ENCODE measurements at regions not wholly inside any gene's neighbourhood (a gene's known extent, or its start where the extent isn't known, plus 50 kb on each side); places are given as distances from the start of the nearest gene placed in this dataset.
A peak's percentile ranks its signal among the peaks of the same experiment; 100 is the strongest.

DNA sequence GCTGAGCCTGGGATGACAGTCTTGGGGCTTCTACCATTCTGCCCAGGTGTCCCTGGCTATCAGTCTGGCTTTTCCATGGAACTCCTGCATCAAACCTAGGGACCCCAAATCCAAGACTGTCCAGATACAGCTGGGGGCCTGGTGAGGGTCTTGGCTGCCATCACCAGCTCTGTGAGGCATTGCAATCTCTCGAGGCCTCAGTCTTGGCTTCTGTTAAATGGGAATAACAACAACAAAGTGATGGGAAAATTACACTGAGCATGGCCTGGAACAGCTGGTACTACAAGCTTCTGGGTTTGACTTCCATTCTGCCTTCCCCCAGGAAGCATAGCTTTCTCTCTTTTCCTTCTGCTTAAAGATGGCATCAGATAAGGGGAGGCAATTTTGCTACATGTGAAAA lies 50.0 kb upstream of the LCTL start:
- Mint-ChIP-seq H3K27ac (peak overlapping the region in 1 of 6 donors; percentile 65), H3K4me3 (peak overlapping the region in 1 of 8 donors; percentile 9), H3K4me1 (peaks cover 45 to 50% (median 49%) of the 10 kb centered on the region in 3 donors), H3K36me3 (no peaks in the 10 kb centered on the region), H3K9me3 (peaks cover 0 to 2% (median 0%) of the 10 kb centered on the region in 7 donors), H3K27me3 (peaks cover under 1 to 9% (median 8%) of the 10 kb centered on the region in 3 donors)
- no peak for DNase-seq
- no peak for ATAC-seq (ENCODE audit: low read depth in 2 of 2)

DNA sequence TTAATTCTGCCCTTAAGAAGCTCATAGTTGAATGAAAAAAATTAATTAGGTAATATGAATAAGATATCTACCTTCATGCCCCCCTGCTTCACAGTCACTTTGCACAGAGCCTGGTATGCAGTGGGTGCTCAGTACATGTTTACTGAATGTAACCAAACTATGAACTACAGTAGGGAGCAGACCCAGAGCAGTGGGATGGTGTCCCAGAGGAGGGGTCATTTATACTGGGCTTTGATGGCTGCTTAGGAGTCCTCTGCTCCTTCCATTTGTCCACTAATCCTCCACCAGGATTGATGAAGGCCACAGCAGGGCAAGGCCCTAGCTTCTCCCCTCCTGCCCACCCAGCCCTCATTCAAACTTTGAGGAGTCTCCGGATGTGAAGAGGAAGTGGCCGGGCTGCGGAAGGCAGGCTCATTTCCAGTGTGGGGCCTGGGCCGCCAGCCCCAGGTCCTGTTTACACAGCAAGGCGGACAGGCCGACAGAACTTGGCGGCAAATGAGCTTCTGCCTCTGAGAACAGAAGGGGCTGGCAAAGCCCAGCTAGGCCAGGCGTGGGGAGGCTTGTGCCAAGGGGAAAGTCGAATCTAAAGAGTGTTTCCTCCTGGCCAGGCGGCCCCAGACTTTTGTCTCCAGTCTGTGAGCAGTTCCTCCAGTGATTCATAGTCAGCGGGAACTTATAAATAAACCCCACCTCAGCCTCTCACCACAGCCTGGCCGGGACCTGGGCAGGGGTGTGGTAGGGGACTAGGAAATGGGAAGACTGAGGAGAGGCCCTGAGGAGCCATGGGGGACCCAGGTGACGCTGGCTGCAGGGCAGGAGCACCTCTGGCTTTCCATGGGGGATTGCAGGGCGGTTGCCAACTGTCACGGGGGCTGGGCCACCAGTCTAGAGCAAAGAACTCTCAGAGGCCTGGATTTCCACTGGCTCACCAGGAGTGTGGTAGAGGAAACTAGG lies 51.6 kb upstream of the LCTL start:
- Mint-ChIP-seq H3K36me3 (peaks cover 0 to 3% of the 10 kb centered on the region in 2 donors), H3K4me3 (peak overlapping the region in 5 of 8 donors; percentile 23 to 76 (median 37)), H3K27ac (peak overlapping the region in 3 of 6 donors; percentile 52 to 85 (median 66)), H3K27me3 (peaks cover 7 to 19% (median 18%) of the 10 kb centered on the region in 3 donors), H3K9me3 (peaks cover 0 to 2% (median 0%) of the 10 kb centered on the region in 7 donors), H3K4me1 (peaks cover 49 to 54% (median 49%) of the 10 kb centered on the region in 3 donors)
- no peak for ATAC-seq (ENCODE audit: low read depth in 2 of 2)
- no peak for DNase-seq

GRCh38 chr15:66619152-66619903 lies 53.5 kb upstream of the LCTL start:
- Mint-ChIP-seq H3K4me1 (peaks cover 31 to 44% (median 36%) of the 10 kb centered on the region in 3 donors), H3K27ac (no peak overlapping the region), H3K27me3 (peaks cover 17 to 33% (median 29%) of the 10 kb centered on the region in 3 donors), H3K9me3 (no peaks in the 10 kb centered on the region), H3K4me3 (no peak overlapping the region), H3K36me3 (peaks cover 0 to 3% of the 10 kb centered on the region in 2 donors)
- ATAC-seq (ENCODE audit: low read depth in 2 of 2) (peak; percentile 42 to 43), DNase-seq (peak; percentile 31)

GRCh38 chr15:66620341-66620740 lies 54.5 kb upstream of the LCTL start:
- peaks cover 0 to 3% of the 10 kb centered on the region in 2 donors for H3K36me3 Mint-ChIP-seq
- H3K9me3 Mint-ChIP-seq = no peaks in the 10 kb centered on the region
- peaks cover 17 to 33% (median 29%) of the 10 kb centered on the region in 3 donors for H3K27me3 Mint-ChIP-seq
- no peak overlapping the region for H3K27ac Mint-ChIP-seq
- H3K4me1 Mint-ChIP-seq = peaks cover 21 to 34% (median 26%) of the 10 kb centered on the region in 3 donors
- ATAC-seq (ENCODE audit: low read depth in 2 of 2) (no peak), DNase-seq (no peak)
- H3K4me3 Mint-ChIP-seq = no peak overlapping the region

- H3K4me1 Mint-ChIP-seq = peaks cover 16 to 29% (median 22%) of the 10 kb centered on the region in 3 donors
- peak overlapping the region in 1 of 6 donors; percentile 34 for H3K27ac Mint-ChIP-seq
- no peak for ATAC-seq (ENCODE audit: low read depth in 2 of 2)
- H3K36me3 Mint-ChIP-seq = peaks cover 0 to 3% of the 10 kb centered on the region in 2 donors
- no peaks in the 10 kb centered on the region for H3K9me3 Mint-ChIP-seq
- peaks cover 17 to 33% (median 29%) of the 10 kb centered on the region in 3 donors for H3K27me3 Mint-ChIP-seq
- DNase-seq = no peak
- peak overlapping the region in 3 of 8 donors; percentile 6 to 82 (median 26) for H3K4me3 Mint-ChIP-seq
These were observed 55.0 kb upstream of the LCTL start for GRCh38 chr15:66620744-66621344.

DNA sequence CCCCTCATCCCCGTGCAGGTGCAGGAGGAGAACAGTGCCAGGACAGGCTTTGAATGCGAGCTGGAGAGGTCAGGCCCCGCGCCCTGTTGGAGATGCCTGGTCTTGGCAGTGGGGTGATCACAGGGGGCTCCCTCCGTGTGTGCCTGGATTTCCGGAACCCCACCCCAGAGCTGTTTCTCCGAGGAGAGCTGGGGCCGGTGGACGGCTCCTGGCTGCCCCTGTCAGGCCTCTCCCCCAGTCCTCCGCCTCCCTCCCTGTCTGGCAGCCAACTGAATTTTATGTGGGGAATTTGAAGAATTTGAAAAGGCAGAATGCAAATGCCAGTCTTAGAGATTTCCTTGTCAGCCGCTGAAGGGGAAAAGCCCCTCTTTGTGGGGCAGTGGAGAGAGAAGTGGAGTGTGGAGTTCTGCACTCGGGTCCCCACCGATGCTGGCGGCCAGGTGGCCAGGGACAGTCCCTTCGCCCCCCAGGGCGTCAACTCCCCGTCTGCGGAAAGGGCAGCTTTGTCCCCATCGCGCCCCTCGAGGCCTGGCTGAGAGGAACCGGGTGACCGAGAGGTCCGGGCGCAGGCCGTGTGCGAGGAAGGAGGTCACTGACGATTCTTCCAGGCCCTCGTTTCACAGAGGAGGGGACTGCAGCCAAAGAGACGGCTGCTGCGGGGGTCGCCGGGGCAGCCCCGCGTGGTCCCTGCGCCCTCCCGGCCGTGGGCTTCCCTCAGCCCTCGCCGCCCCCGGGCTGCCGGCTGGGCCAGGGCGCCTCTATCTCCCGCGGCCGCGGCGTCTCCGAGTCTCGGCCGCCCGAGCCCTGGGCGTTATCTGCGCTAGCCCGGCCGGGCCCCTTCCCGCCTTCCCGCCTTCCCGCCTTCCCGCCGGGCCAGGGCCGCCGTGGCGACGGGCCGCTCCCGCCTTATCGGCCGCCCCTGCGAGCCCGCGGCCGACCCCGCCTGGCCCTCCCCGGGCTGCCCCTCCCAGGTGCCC lies 56.0 kb upstream of the LCTL start:
- Mint-ChIP-seq H3K9me3 (no peaks in the 10 kb centered on the region), H3K4me1 (peaks cover 11 to 21% (median 19%) of the 10 kb centered on the region in 3 donors), H3K36me3 (peaks cover 0 to 3% of the 10 kb centered on the region in 2 donors), H3K27me3 (peaks cover 17 to 33% (median 29%) of the 10 kb centered on the region in 3 donors), H3K4me3 (peak overlapping the region in 1 of 8 donors; percentile 82), H3K27ac (peak overlapping the region in 1 of 6 donors; percentile 34)
- no peak for DNase-seq
- no peak for ATAC-seq (ENCODE audit: low read depth in 2 of 2)

DNA sequence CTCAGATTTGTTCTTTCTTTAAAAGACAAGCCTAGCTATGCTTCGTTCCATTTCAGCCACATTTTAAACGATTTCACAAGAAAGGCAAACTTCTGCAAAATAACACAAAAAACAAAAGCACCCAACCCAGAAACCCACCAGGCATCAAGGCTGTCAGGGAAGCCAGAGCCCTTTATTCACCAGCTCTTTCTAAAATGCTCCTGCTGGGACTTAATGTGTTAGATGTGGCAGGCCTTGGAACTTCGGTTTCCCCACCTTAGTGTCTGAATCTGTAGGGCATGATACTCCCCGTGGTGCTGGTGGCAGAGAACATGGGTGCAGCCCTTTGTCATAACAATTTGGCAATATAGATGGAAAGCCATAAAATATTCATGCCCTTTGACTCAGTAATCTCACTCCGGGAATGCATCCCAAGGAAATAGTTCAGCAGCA lies 56.8 kb upstream of the LCTL start:
- DNase-seq = no peak
- H3K27me3 Mint-ChIP-seq = peaks cover 17 to 33% (median 29%) of the 10 kb centered on the region in 3 donors

GRCh38 chr15:66623801-66624453 lies 58.1 kb upstream of the LCTL start:
- H3K27ac Mint-ChIP-seq = no peak overlapping the region
- peaks cover 17 to 33% (median 29%) of the 10 kb centered on the region in 3 donors for H3K27me3 Mint-ChIP-seq
- peak overlapping the region in 1 of 8 donors; percentile 55 for H3K4me3 Mint-ChIP-seq
- ATAC-seq (ENCODE audit: low read depth in 2 of 2) (no peak), DNase-seq (no peak)
- H3K36me3 Mint-ChIP-seq = peaks cover 0 to 3% of the 10 kb centered on the region in 2 donors
- peaks cover 0 to 9% (median 8%) of the 10 kb centered on the region in 3 donors for H3K4me1 Mint-ChIP-seq
- H3K9me3 Mint-ChIP-seq = no peaks in the 10 kb centered on the region

More for the DNA sequence above, 56.8 kb upstream of the LCTL start:
- peak overlapping the region in 1 of 8 donors; percentile 47 for H3K4me3 Mint-ChIP-seq
- H3K36me3 Mint-ChIP-seq = peaks cover 0 to 3% of the 10 kb centered on the region in 2 donors
- H3K4me1 Mint-ChIP-seq = peaks cover 3 to 13% (median 10%) of the 10 kb centered on the region in 3 donors
- H3K27ac Mint-ChIP-seq = no peak overlapping the region
- no peak for ATAC-seq (ENCODE audit: low read depth in 2 of 2)
- no peaks in the 10 kb centered on the region for H3K9me3 Mint-ChIP-seq

DNA sequence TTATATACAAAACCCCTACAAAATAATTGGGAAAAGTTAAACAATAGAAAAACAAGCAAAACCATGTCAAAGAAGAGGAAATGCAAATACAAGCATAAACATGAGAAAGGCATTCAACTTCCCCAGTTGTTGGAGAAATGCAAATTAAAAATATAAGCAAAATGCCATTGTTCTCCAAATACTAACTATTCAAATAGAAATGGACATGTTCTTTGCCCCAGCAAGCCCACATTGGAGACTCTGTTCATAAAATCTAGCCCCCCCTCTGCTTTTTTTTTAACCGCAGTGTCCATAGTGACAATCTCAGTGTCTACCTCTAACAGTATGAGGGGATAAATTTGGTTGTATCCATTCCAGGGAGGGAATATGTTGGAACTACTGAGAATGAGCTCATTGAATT lies 59.7 kb upstream of the LCTL start:
- peaks cover 0 to 3% of the 10 kb centered on the region in 2 donors for H3K36me3 Mint-ChIP-seq
- DNase-seq (no peak), ATAC-seq (ENCODE audit: low read depth in 2 of 2) (no peak)
- peaks cover 17 to 29% (median 27%) of the 10 kb centered on the region in 3 donors for H3K27me3 Mint-ChIP-seq
- H3K4me1 Mint-ChIP-seq = peaks cover 0 to 9% (median 8%) of the 10 kb centered on the region in 3 donors
- H3K27ac Mint-ChIP-seq = no peak overlapping the region
- no peaks in the 10 kb centered on the region for H3K9me3 Mint-ChIP-seq
- no peak overlapping the region for H3K4me3 Mint-ChIP-seq

DNA sequence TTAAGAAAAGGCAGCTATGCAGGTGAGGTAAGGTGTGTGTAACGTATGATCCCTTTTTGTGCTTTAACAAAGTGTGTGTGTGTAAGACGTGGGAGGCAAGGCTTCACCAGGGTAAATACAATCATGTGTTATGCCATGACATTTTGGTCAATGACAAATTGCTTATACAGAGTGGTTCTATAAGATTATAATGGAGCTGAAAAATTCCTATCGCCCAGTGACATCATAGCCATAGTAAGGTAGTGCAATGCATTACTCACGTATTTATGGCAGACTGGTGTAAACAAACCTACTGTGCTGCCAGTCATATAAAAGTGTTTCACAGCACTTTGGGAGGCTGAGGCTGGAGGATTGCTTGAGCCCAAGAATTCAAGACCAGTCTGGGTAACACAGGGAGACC lies 60.2 kb upstream of the LCTL start:
- Mint-ChIP-seq H3K27ac (no peak overlapping the region), H3K4me1 (peaks cover 0 to 8% (median 7%) of the 10 kb centered on the region in 3 donors), H3K9me3 (no peaks in the 10 kb centered on the region), H3K27me3 (peaks cover 16 to 27% (median 23%) of the 10 kb centered on the region in 3 donors), H3K36me3 (peaks cover 0 to 3% of the 10 kb centered on the region in 2 donors), H3K4me3 (no peak overlapping the region)
- no peak for DNase-seq
- ATAC-seq (ENCODE audit: low read depth in 2 of 2) = no peak

DNA sequence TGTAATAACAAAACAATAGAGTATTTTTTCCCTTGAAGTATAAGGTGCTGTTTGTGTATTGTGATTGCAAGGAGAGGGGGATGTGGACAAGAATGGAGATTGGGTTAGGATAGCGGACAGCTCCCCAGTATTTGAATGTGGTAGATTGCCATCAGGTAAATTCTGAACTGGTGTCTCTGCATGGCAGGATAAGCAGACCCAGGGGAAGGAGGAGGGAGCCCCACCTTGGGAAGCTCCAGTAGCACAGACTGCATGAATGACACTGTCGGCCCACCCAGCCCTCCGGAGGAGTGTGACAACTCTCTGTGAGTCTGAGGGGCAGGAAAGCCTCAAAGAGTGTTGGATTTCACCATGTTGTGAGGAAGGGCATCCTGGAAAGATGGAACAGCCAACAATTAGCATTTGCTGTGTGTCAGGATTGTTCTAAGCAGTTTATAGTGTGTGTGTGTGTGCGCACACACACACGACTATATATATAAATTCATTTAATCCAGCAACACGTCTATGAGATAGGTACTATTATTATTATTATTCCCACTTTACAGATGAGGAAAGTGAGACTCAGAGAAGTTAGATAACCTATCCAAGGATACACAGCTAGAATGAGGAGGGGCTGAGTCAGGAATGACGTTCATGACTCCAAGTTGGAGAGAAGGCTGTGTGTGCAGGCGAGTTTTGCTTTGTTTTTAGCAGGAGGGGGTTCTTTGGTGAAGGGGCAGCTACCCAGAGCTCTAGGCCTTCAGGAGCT lies 63.4 kb upstream of the LCTL start:
- peaks cover 0 to 6% (median 3%) of the 10 kb centered on the region in 3 donors for H3K27me3 Mint-ChIP-seq
- peak overlapping the region in 1 of 6 donors; percentile 19 for H3K27ac Mint-ChIP-seq
- H3K9me3 Mint-ChIP-seq = no peaks in the 10 kb centered on the region
- no peaks in the 10 kb centered on the region for H3K4me1 Mint-ChIP-seq
- no peak overlapping the region for H3K4me3 Mint-ChIP-seq
- no peak for ATAC-seq (ENCODE audit: low read depth in 2 of 2)
- no peaks in the 10 kb centered on the region for H3K36me3 Mint-ChIP-seq
- no peak for DNase-seq
